HG02759 (cell line): ENCODE measurements at regions not wholly inside any gene's neighbourhood (a gene's known extent, or its start where the extent isn't known, plus 50 kb on each side); places are given as distances from the start of the nearest gene placed in this dataset.

Experiments used
- ATAC-seq: cut with Tn5 transposase; IDR thresholded peaks from one replicate; pipeline ENCODE4 v1.9.1; 2021; ENCODE audit warnings: mild to moderate bottlenecking, moderate library complexity; ENCODE audit not compliant: unreplicated experiment

DNA sequence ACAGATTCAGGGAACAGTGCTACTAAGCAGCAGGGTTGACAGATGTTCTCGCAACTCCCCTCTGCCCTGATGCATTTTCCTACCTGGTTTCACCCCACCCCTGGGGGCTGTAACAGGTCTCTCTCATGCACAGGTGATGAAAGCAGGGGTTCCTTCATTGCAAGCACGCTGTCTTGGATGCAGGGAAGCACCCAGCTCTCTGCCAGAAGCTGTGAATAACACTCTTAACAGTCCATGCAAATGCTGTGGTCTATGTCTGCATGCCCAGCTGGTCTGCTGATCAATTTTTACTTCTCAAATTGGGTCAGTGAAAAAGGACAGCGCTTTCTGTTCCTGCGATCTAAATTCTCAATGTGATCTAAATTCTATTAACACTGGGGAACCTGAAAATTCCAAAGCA, 246.3 kb upstream of the TSHZ3 start:
- ATAC-seq = no peak

DNA sequence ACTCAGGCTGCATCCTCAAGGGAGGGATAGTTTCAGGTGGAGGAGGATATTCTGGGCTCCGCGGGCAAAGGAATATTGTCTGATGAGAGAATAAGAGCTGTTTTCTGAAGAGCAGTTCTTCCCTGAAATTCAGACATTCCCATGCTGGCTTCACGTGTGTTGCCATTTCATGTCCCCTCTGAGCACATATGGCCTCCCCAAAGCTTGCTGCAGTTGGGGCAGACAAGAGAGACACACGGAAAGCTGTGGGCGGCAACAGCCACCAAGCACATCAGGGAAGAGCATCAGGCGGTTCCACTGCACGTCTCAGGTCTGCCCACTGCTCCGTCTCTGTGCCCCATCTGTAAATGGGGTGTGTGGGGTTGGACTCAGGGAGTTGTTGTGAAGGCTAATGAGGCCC, 247.5 kb upstream of the TSHZ3 start:
- ATAC-seq = no peak

DNA sequence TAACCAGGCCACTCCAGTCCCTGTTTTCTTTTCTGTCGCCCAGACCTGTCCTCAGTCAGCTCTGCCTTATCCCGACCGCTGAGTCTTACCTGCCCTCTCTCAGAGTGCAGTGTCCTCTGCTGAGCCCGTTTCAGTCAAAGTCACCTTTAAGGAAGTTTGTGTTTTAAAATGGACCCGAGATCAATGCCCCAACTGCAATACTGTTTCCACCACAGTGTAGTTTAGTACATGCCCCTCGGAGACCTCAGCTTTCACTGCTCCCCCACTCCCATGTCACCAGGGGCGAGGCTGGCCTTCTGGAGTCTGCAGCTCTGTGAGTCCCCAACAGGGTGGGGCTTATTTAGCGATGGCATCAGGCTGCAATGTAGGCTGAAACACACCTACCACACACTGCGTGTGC, 248.4 kb upstream of the TSHZ3 start:
- no peak for ATAC-seq

DNA sequence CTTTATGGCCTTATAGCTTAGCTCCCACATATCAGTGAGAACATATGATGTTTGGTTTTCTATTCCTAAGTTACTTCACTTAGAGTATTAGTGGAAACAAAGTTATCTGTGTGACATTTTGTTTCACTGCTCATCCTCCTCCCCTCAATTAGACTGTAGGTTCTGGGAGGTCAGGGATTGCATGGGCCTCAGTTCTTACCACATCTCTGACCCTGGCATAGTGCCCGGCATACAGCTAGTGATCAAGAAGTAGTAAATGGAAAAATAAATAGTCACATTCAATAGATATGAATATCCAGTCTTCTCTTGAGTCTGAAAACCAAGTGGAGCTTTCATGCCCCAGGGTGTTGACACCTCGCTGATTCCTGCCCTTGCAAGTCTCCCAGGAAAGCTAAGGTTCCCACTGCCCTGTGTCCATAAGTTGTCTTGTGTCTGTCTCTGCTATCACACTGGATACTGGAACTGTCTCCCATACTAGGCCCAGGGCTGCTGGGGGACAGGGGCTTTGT, 249.5 kb upstream of the TSHZ3 start:
- ATAC-seq = no peak

DNA sequence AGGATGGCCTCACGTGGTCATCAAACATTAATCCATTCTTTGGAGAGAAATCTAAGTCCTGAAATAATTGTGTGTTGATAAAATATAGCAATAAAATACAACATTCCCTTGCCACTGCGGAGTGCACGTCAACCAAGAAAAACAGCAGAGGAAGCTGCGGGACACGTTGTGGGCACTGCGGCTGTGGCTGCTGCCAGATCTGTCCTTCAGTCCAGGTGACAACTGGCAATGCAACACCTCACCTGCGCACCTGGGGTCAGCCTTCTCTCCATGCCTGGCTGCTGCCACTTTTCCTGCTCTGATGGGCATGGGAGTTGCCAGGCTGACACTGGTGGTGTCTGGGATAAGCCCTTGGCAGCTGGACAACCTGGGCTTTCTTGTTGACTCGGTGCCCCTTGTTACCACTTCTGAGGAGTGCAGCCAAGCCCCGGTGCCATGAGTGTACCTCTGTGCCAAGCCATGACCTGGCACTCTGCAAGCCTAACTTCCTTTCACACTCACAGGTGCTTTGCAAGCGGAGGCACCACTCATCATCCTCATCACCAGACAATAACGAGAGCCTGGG, 251.6 kb upstream of the TSHZ3 start:
- ATAC-seq = no peak

DNA sequence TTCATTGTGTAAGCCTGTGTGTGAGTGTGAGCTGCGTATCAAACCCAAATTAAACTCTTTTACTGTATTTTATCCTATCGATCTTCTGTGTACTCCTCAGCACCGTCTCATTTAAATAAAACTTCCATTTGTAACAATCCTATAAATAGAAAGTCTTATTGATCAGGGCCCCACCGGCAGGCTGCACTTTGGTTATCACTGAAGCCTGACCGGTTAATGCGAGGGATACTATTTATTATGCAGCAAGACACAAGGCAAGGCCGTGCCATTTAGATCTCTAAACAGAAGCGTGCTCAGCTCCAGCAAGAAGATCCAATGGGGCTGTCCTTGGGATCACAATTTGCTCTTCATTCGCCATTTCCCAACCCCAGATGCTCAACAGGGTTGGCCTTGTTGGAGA, 252.6 kb upstream of the TSHZ3 start:
- ATAC-seq = no peak

DNA sequence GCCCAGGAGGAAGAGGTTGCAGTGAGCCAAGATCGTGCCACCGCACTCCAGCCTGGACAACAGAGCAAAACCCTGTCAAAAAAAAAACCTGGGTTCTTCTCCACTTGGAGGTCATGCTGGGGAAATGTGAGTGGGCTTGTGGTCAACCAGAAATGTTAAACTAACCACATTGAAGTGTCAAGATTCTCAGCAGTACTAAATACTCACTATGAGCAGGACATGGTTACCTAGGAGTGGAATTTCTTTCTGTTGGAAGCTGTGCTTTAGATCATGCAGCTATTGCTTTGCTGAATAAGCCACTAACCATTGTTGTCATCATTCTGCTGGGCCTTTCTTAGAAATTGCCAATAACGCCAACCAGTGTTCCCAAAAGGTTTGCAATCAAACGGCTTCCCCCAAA, 253.3 kb upstream of the TSHZ3 start:
- ATAC-seq = no peak

DNA sequence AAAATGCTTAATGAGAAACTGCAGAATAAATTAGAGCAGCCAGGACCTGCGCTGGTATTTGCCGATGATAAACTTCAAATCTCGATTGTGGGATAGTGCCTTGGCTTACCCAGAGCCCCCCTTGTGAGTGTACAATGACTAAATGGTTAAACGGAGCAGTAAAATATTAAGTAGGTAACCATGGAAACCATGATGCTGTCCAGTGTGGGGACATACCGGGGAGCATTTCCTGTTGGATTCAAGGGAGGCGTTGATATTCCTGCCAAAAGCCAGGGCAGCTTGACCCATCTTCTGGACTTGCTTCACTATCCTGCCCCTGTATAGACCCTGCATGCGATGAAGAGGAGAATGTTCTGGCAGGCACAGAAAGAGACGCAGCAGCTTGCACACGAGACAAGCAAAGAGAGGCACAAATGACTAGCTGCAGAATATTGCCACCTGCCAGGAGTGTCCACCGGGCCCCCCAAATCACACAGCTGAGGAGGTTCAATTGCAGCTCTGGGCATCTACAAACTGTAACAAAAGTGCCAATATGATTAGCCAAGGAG, 255.3 kb upstream of the TSHZ3 start:
- no peak for ATAC-seq

DNA sequence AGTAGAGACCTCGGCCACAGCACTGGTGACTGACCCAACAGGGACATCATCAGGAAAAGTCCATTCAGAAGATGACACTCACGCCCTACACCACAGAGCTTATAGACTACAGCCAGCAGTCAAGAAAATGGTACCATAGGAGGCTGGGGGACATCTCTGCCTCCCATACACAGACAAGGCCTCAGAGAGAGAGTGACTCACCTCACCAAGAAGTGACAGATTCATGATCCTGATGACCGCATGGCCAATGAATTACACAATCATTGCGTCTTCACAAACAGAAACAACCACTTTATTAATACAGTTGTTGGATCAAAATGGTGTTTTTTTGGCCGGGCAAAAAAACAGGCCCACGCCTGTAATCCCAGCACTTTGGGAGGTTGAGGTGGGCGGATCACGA, 260.8 kb upstream of the TSHZ3 start:
- no peak for ATAC-seq

DNA sequence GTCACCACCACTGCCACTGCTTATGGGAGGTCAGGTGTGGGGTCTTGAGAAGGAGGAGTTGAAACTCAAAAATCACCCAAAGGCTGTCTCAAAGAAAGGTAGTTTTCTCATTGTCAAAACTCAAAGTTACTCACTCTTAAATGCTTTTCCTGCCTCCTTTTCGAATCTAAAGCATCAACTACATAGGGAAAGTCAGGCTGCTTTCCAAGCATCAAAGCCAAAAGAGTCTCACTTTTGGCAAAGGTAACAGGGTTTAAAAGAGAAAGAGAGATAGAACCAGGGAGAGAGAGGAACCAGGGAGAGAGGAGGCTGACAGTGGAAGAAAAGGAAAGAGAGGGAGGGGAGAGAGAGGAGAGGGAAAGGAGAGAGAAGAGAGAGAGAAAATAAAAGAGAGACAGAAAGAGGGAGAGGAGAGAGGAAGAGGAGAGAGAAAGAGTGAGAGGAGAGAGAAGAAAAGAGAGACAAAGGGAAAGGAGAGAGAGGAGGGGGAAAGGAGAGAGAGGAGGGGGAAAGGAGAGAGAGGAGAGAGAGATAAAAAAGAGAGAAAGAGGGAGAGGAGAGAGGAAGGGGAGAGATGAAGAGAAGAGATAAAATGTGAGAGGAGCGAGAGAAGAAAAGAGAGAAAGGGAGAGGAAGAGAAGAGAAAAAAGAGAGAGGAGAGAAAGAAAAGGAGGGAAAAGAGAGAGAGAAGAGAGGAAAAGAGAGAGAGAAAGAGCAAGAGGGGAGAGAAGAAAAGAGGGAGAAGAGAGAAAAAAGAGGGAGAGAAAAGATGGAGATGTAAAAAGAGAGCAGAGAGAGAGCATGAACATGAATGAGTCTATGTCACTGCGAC, 262.0 kb upstream of the TSHZ3 start:
- ATAC-seq = no peak

DNA sequence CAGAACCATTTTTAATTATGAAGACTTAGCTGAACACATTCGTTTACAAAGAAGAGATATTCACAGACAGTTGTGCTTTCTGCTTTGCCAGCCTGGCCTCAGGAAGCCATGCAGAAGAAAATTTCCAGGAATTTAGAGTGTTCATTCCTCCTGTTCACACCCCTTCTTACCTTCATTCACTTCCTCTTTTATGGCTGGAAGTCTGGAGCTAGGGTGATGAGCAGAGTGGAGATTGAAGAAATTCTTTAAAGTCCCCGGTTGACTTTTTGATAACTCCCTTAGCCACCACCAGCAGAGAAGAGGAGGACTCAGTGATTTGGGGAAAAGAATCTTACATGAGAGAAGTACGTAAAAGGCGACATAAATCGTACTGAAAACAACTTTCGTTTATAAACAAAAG, 263.6 kb upstream of the TSHZ3 start:
- ATAC-seq = no peak

DNA sequence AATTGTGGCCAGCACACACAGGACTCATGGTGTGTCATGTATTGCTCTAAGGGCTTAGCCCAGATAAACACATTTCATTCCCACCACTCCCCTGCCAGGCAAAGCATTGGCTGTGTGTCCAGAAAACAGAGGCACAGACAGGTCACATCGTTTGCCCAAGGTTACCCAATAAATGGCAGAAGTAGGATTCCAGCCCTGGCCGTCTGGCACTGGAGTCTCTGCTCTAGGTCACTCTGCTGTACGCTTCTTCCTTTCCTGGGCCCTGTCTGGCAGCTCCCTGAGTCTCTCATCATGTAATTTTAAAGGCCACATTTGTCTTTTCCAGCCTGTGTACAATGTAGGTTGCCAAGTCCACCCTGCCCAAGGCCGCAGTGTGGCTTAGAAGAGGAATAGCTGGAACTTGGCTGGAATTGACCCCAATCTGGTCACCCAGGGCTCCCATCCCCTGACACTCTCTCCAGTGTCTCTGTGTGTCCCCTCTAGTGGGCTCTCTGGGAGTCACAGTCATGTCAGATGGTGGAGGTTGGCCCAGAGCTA, 264.5 kb upstream of the TSHZ3 start:
- no peak for ATAC-seq

DNA sequence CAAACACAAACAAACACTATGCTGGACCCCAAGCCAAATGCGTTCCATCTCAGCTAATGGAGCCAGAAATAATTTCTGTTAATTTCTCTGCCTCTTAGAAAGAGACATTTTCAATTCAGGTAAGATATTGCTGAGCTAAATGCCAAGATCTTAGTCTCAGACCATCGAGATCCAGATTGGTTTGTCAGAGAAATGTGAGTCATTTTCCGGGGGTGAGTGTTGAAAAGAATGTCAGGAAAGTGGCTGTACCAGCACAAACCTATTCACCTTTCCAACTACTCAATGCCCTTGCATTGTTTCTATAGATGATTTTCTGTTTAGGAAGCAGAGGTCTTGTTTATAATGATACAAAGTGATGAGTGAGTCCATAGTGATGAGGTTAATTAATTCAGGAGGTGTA, 266.8 kb upstream of the TSHZ3 start:
- ATAC-seq = no peak

DNA sequence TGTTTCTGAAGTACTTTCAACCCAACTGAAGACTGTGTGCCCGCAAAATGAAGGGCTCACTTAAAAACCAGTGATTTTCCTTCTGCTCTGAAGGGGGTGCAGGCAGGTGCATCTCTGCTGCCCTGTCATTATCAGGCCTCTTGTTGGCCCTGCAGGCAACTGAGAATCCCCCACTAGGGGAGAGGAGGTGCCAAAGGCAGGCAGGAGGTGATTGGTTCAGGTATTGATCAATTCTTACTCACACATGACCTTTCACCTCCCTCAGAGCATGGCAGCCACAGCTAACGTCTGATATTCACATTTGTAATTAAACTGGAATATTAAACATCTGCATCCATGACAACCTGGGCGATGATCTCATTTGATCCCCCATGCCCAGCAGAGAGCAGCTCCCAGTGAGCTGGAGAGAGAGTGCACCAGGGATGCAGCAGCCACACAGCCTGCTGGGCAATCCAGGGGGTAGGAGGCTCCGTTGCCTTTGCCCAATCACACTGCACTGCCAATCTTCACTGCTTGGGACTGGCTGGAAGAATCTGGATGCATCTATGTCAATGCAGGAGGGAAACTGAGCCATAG, 267.9 kb upstream of the TSHZ3 start:
- no peak for ATAC-seq

DNA sequence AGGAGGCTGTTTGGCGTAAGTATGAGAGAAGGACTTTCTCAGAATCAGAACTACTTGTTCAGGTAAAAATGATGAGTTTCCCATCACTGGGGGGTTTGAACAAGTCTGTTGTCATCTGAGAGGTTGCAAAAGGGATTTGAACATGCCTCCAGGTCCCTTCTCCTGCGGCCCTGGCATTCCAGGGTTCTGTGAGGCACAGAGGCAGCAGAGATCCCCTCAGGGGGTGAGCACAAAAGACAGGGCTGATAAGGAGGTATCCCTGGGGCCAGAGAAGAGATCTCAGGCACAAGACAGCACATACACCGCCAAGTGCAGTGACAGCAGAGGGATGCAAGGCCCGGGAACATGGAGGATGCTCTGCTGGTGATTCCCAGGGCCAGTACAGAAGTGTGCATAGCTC, 275.8 kb upstream of the TSHZ3 start:
- ATAC-seq = no peak

DNA sequence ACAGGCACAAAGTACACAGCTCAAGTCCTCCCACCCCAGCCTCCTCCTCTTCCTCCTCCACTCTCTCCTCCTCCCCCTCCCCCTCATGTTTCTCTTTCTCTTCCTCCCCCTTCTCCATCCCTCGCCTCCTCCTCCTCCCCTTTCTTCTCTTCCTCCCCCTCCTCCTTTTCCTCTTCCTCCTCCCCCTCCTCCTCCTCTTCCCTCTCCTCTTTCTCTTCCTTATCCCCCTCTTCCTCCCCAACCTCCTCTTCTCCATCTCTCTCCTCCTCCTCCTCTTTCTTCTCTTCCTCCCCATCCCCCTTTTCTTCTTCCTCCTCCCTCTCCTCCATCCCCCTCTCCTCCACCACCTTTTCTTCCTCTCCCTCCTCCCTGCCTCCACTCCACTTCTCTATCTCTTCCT, 276.3 kb upstream of the TSHZ3 start:
- ATAC-seq = no peak

DNA sequence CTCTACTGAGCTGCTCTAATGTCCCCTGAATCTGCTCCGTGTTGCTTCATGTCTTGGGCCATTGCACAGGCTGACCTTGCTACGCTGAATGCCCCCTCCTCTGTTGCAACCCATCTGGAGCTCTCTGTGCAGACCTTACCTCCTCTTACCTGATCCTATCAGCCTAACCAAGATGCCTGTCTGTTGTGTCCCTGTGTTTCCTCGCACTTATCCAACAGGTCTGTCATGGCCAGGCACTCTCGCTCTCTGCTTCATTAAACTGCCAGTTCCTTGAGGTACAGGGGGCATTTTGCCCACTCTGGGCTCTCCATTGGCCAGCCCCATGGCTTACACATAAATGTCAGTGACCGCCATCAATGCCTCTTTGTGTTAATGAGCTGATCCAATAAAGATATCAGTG, 277.7 kb upstream of the TSHZ3 start:
- no peak for ATAC-seq

DNA sequence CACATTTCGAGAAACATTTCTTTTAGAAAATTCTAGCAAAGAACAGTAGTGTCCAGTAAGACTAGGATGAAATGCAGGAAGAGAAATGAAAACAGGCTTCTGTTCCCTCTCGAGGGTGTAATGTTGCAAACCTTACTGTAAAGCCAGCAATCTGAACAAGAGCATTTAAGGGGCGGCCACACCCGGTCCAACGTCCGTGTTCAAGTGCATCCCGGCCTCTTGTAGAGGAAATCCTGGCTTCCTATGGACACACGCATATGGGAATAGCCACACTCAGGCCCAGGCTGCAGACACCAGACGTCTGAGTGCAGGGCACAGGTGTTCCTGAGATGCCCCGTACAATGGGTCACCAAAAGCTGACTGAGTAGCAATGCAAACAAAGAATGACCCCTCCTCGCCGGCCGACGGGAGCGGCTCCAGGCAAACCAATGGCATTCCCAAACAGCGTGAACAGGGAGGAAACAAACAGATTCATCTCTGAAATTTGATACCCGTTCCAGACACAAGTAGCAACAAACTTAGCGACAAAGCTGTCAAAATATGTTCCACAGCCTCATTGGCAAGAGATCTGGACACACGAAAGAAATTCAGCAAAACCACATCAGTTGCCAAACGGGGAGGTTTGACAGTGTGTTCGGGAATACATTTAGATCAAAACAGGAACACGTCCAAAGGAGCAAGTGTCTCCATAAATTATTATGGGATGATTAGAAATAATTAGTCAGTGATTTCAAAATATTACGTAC, 278.6 kb upstream of the TSHZ3 start:
- ATAC-seq = no peak

DNA sequence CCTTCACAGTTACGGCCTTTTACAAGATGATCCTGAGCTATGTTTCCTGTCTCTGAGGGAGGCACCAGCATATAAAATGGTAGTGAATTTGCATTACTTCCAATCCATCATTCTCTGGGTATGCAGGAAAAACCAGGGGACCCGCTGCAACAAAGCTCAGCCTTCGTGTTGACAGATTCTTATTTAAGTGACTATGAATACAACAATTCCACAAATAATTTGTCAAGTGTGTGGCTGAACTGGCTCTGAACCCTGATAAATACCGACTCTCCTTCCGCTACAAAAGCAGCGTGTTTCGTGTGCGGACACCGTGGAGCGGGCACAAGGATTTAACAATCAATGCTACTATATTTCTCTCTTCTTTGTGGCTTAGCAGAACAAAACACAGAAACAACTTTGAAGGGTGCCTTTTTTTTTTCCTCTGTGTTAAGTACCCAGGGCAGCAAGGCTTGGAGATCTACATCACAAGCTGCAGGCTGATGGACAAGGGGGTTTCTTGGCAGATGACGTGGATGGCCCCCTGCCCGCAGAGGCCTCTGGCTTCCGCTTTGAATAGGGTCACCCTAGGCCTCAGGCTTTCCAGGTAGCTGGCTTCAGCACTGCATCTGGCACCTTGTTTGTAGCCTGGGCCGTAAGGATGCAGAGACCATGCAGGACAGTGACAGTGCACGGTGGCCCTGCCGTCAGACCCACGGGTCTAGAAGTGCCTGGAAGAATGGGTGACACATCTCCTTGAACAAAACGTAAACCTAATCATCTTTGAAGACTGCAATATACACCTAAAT, 280.5 kb upstream of the TSHZ3 start:
- ATAC-seq = no peak

DNA sequence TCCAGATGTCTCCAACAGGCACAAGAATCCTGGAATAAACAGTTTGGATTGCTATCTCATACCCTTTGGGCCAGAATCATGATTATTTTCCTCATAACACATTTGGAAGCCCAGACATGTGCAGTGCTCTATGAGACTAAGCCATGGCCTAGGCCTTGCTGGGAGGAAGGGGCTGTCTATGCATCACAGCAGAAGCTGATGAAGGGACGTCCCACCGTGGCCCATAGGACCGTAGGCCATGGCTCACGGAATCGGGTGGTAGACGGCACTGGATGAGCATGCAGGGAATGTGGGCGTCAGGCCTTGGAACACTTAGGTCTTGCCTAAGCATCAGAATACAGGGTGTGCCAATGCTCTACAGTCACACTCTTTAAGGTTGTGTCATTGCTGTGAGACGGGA, 283.8 kb upstream of the TSHZ3 start:
- no peak for ATAC-seq
